GM23248 (cell line): ENCODE measurements at regions not wholly inside any gene's neighbourhood (a gene's known extent, or its start where the extent isn't known, plus 50 kb on each side); places are given as distances from the start of the nearest gene placed in this dataset.

ENCODE experiments used
- EZH2 ChIP-seq: fragments of 200-600 bp; sonication (generic); IDR thresholded peaks from 2 replicates; pipeline ENCODE4 v1.6.1; 2018; ENCODE audit warnings: antibody characterized with exemption, mild to moderate bottlenecking; ENCODE audit not compliant: insufficient read depth, poor library complexity, severe bottlenecking
- EZH2phosphoT487 ChIP-seq: fragments of 200-600 bp; sonication (generic); IDR thresholded peaks from 2 replicates; pipeline ENCODE4 v1.6.1; 2018; ENCODE audit warnings: antibody characterized with exemption, moderate library complexity, mild to moderate bottlenecking, low read depth; ENCODE audit not compliant: insufficient read depth

GRCh38 chr15:67973846-67974245 lies 80.3 kb upstream of the PIAS1 start:
- TF ChIP-seq EZH2: no peak
- no peak for TF ChIP-seq EZH2phosphoT487
